ENCODE measurements at regions not wholly inside any gene's neighbourhood (a gene's known extent, or its start where the extent isn't known, plus 50 kb on each side); places are given as distances from the start of the nearest gene placed in this dataset.

- TF ChIP-seq ARNTL (CRISPR knock-in tag; IDR thresholded peaks at IDR 0.05; ENCODE audit: borderline replicate concordance, low read depth) (no peak), ZC3H10 (CRISPR knock-in tag; IDR thresholded peaks at IDR 0.05) (no peak), RARB (CRISPR knock-in tag; IDR thresholded peaks at IDR 0.05) (no peak), SNAI2 (CRISPR knock-in tag; IDR thresholded peaks at IDR 0.05) (no peak), POU6F1 (CRISPR knock-in tag; IDR thresholded peaks at IDR 0.05; ENCODE audit: borderline replicate concordance, low read depth) (no peak), OSR1 (CRISPR knock-in tag; IDR thresholded peaks at IDR 0.05) (no peak), ISL1 (CRISPR knock-in tag; IDR thresholded peaks at IDR 0.05) (no peak)
- no peak for ATAC-seq
Observed at GRCh38 chr7:110181768-110182167, 909.2 kb upstream of the LRRN3 start.

GRCh38 chr7:110186334-110186733, 904.6 kb upstream of the LRRN3 start:
- TF ChIP-seq OSR1 (CRISPR knock-in tag; IDR thresholded peaks at IDR 0.05): no peak
- no peak for TF ChIP-seq ZFP30 (CRISPR knock-in tag; IDR thresholded peaks at IDR 0.05)
- TF ChIP-seq ZNF8 (CRISPR knock-in tag; IDR thresholded peaks at IDR 0.05): no peak
- TF ChIP-seq TSHZ2 (CRISPR knock-in tag; IDR thresholded peaks at IDR 0.05): no peak
- TF ChIP-seq PATZ1 (CRISPR knock-in tag; IDR thresholded peaks at IDR 0.05; ENCODE audit: borderline replicate concordance): no peak
- TF ChIP-seq ARNTL (CRISPR knock-in tag; IDR thresholded peaks at IDR 0.05; ENCODE audit: borderline replicate concordance, low read depth): no peak
- TF ChIP-seq BACH2 (CRISPR knock-in tag; IDR thresholded peaks at IDR 0.05; ENCODE audit: borderline replicate concordance): no peak
- TF ChIP-seq CREB5 (CRISPR knock-in tag; IDR thresholded peaks at IDR 0.05; ENCODE audit: low read depth): no peak
- no peak for TF ChIP-seq CSDC2 (CRISPR knock-in tag; IDR thresholded peaks at IDR 0.05)
- TF ChIP-seq ESRRG (CRISPR knock-in tag; IDR thresholded peaks at IDR 0.05): no peak
- TF ChIP-seq ISL1 (CRISPR knock-in tag; IDR thresholded peaks at IDR 0.05): no peak
- no peak for TF ChIP-seq SNAI2 (CRISPR knock-in tag; IDR thresholded peaks at IDR 0.05)
- no peak for TF ChIP-seq TCF4 (CRISPR knock-in tag; IDR thresholded peaks at IDR 0.05; ENCODE audit: borderline replicate concordance)
- no peak for TF ChIP-seq POU6F1 (CRISPR knock-in tag; IDR thresholded peaks at IDR 0.05; ENCODE audit: borderline replicate concordance, low read depth)
- no peak for TF ChIP-seq ZNF70 (CRISPR knock-in tag; IDR thresholded peaks at IDR 0.05)
- TF ChIP-seq ZNF565 (CRISPR knock-in tag; conservative IDR thresholded peaks at IDR 0.05; ENCODE audit: low read depth): no peak
- no peak for TF ChIP-seq PPARA (CRISPR knock-in tag; IDR thresholded peaks at IDR 0.05; ENCODE audit: borderline replicate concordance)
- no peak for TF ChIP-seq CSRNP3 (CRISPR knock-in tag; IDR thresholded peaks at IDR 0.05)
- no peak for TF ChIP-seq ZC3H10 (CRISPR knock-in tag; IDR thresholded peaks at IDR 0.05)
- TF ChIP-seq GLIS3 (CRISPR knock-in tag; IDR thresholded peaks at IDR 0.05): no peak
- no peak for ATAC-seq

Data from SK-N-SH treated with all-trans-retinoic acid at 6 μM for 48 hours (cell line).